ENCODE measurements at regions not wholly inside any gene's neighbourhood (a gene's known extent, or its start where the extent isn't known, plus 50 kb on each side); places are given as distances from the start of the nearest gene placed in this dataset.

DNA sequence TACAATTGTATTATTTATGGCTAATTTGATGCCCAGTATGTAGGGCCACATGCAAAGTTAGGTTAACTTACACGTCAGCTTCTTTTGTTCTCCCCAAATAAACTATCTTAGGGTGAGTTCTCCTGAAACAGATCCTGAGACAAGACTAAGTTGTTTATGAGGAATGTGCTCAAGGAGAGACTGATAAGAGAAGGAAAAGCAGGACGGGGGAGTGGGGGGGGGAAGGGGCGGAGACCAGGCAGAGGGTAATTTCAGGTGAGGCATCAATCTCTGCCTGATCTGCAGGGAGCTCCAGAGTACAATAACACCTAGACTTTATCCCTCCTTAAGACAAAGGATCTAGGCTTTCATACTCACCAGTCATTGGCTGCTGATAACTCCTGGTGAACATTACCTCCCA, 220.6 kb upstream of the BTBD3 start:
- TF ChIP-seq, protein P1, sequence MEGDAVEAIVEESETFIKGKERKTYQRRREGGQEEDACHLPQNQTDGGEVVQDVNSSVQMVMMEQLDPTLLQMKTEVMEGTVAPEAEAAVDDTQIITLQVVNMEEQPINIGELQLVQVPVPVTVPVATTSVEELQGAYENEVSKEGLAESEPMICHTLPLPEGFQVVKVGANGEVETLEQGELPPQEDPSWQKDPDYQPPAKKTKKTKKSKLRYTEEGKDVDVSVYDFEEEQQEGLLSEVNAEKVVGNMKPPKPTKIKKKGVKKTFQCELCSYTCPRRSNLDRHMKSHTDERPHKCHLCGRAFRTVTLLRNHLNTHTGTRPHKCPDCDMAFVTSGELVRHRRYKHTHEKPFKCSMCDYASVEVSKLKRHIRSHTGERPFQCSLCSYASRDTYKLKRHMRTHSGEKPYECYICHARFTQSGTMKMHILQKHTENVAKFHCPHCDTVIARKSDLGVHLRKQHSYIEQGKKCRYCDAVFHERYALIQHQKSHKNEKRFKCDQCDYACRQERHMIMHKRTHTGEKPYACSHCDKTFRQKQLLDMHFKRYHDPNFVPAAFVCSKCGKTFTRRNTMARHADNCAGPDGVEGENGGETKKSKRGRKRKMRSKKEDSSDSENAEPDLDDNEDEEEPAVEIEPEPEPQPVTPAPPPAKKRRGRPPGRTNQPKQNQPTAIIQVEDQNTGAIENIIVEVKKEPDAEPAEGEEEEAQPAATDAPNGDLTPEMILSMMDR (conservative IDR thresholded peaks at IDR 0.05; ENCODE audit: low read length), result no peak
- TF ChIP-seq EZH2phosphoT487 (IDR thresholded peaks at IDR 0.05; ENCODE audit: borderline replicate concordance), result no peak
